ENCODE measurements at regions not wholly inside any gene's neighbourhood (a gene's known extent, or its start where the extent isn't known, plus 50 kb on each side); places are given as distances from the start of the nearest gene placed in this dataset.
"Not testable (repeated sequence)": the region's sequence is repeated elsewhere in the genome, so short reads cannot be mapped to it uniquely, and the experiment has no call there.

DNA sequence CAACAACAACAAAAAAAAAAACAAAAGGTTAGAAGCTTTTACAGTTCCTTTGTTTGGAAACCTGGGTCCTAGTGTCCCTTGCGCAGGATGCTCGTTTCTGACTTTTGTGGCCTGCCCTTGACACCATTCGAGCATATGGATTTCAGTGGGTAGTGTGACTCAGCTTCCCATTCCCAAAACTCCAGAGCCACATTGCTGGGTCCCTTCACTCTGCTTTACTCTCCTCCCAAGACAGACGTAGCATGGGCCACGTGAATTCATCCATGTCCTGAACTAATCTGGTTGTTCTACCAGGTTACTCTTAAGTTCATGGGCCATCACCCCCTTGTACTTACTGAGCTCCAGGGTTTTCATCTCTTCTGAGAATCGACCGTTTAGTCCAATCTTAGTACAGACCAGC lies 68.0 kb upstream of the MAX start:
- no peaks in the 10 kb centered on the region for H3K36me3 ChIP-seq
- intact Hi-C loops (cut with micrococcal nuclease): no loop called here
- peaks cover 16% of the 10 kb centered on the region for H3K4me1 ChIP-seq
- no peaks in the 10 kb centered on the region for H3K9me3 ChIP-seq (replicated peaks)
- H3K4me3 ChIP-seq: peak overlapping the region; percentile 47
- no peak for DNase-seq
- peaks cover 31% of the 10 kb centered on the region for H3K27me3 ChIP-seq (ENCODE audit: low read depth)
- TF ChIP-seq, protein P1, sequence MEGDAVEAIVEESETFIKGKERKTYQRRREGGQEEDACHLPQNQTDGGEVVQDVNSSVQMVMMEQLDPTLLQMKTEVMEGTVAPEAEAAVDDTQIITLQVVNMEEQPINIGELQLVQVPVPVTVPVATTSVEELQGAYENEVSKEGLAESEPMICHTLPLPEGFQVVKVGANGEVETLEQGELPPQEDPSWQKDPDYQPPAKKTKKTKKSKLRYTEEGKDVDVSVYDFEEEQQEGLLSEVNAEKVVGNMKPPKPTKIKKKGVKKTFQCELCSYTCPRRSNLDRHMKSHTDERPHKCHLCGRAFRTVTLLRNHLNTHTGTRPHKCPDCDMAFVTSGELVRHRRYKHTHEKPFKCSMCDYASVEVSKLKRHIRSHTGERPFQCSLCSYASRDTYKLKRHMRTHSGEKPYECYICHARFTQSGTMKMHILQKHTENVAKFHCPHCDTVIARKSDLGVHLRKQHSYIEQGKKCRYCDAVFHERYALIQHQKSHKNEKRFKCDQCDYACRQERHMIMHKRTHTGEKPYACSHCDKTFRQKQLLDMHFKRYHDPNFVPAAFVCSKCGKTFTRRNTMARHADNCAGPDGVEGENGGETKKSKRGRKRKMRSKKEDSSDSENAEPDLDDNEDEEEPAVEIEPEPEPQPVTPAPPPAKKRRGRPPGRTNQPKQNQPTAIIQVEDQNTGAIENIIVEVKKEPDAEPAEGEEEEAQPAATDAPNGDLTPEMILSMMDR (IDR thresholded peaks at IDR 0.05; ENCODE audit: borderline replicate concordance): no peak
- no peak overlapping the region for H3K27ac ChIP-seq (replicated peaks)

DNA sequence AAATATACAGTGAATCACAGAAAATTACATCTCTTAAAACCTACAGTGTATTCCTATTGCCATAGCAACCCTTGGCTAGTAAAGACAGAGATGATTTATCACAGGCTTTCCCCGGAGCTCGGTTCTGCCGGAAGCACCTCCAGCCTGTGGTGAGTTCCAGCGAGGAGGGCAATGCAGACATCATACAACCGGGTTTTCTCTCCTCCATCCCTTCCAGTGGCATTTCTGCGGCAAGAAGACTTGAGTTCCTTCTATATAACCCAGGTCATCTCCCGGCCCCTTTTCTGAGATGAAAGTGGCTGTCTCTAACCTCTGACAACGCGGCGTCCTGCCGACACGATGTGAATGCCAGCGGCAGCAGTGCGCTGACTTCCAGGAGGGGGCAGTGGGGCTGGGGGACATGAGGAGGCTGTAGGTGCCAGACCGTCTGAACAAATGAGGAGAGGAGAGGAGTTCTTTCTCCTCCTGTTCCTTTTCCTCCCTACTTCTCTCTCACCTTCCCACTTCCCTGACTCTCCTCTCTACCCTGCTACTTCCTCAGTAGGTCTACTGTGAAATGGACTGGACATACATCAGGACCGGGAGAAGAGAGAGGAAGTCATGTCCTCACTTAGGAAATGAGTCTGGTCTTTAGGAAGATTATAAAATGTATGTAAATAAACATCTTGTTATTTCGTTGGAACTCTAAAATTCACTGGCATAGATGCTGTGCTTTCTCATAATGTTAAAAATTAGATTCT lies 68.6 kb upstream of the MAX start:
- intact Hi-C loops (cut with micrococcal nuclease): no loop called here
- Histone ChIP-seq H3K9me3 (replicated peaks) (no peaks in the 10 kb centered on the region), H3K27me3 (ENCODE audit: low read depth) (peaks cover 31% of the 10 kb centered on the region), H3K4me1 (peaks cover 16% of the 10 kb centered on the region), H3K36me3 (no peaks in the 10 kb centered on the region), H3K27ac (replicated peaks) (no peak overlapping the region), H3K4me3 (peak overlapping the region; percentile 47)
- DNase-seq: no peak
- TF ChIP-seq, protein P1 (IDR thresholded peaks at IDR 0.05; ENCODE audit: borderline replicate concordance): peak; percentile 20

GRCh38 chr14:65173973-65174693 lies 71.8 kb upstream of the MAX start:
- no peak for DNase-seq

DNA sequence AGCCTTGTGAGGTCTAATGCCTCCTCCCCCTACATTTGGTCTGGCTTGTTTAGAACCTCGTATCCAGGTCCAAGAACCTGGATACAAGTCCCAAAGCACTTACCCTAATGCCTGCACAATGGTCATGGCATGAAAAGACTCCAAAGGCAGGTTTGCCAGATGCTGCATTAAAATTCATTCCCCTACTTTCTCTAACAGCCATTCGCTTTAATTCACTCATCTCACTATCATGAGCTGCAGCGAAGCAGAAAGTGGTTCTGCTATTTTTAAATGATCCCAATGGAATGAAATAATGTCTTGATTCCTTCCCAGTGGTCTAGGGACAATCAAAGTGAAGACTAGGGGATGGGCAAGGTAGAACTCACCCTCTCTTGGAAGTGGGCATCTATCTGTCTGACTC lies 72.5 kb upstream of the MAX start:
- H3K27ac ChIP-seq (replicated peaks): no peak overlapping the region
- DNase-seq: no peak
- peaks cover 13% of the 10 kb centered on the region for H3K4me1 ChIP-seq
- H3K9me3 ChIP-seq (replicated peaks): no peaks in the 10 kb centered on the region
- no peak overlapping the region for H3K4me3 ChIP-seq
- intact Hi-C loops (cut with micrococcal nuclease): no loop called here
- TF ChIP-seq, protein P1 (IDR thresholded peaks at IDR 0.05; ENCODE audit: borderline replicate concordance): no peak
- H3K36me3 ChIP-seq: no peaks in the 10 kb centered on the region
- peaks cover 26% of the 10 kb centered on the region for H3K27me3 ChIP-seq (ENCODE audit: low read depth)

More at GRCh38 chr14:65173973-65174693, 71.8 kb upstream of the MAX start:
- TF ChIP-seq, protein P1 (IDR thresholded peaks at IDR 0.05; ENCODE audit: borderline replicate concordance): no peak
- Histone ChIP-seq H3K36me3 (no peaks in the 10 kb centered on the region), H3K4me1 (peaks cover 14% of the 10 kb centered on the region), H3K27me3 (ENCODE audit: low read depth) (peaks cover 30% of the 10 kb centered on the region), H3K9me3 (replicated peaks) (no peaks in the 10 kb centered on the region), H3K4me3 (no peak overlapping the region), H3K27ac (replicated peaks) (no peak overlapping the region)
- intact Hi-C loops (cut with micrococcal nuclease): no loop called here

DNA sequence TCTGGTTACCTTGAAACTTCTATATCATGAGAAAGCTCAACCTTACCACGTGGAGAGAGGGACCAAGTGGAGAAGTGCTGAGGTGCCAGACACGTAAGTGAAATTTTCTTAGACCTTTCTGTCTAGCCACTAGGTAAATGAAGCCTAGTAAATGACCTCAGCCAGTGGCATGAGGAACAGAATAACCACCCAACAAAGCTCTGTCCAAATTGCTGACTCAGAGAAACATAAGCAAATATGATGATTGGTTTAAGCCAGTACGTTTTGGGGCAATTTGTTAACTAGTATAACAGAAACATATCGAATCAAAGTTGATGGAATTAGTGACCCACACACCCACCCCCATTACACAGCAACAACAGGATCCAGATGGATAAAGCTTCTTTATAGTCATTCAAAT lies 75.2 kb upstream of the MAX start:
- TF ChIP-seq, protein P1 (IDR thresholded peaks at IDR 0.05; ENCODE audit: borderline replicate concordance): no peak
- H3K36me3 ChIP-seq: no peaks in the 10 kb centered on the region
- peaks cover 16% of the 10 kb centered on the region for H3K4me1 ChIP-seq
- no peak for DNase-seq
- peaks cover 13% of the 10 kb centered on the region for H3K9me3 ChIP-seq (replicated peaks)
- H3K27ac ChIP-seq (replicated peaks): no peak overlapping the region
- no peak overlapping the region for H3K4me3 ChIP-seq
- intact Hi-C loops (cut with micrococcal nuclease): no loop called here
- H3K27me3 ChIP-seq (ENCODE audit: low read depth): peaks cover 5% of the 10 kb centered on the region

- intact Hi-C loops (cut with micrococcal nuclease); DNase-seq; H3K27ac ChIP-seq (replicated peaks): not testable (repeated sequence)
Observed at GRCh38 chr14:65179231-65179630, 76.9 kb upstream of the MAX start.

More at GRCh38 chr14:65179231-65179630, 76.9 kb upstream of the MAX start:
- peaks cover 16% of the 10 kb centered on the region for H3K4me1 ChIP-seq
- H3K36me3 ChIP-seq; H3K27me3 ChIP-seq (ENCODE audit: low read depth); H3K4me3 ChIP-seq: not testable (repeated sequence)
- peaks cover 17% of the 10 kb centered on the region for H3K9me3 ChIP-seq (replicated peaks)
